SH-SY5Y (cell line): ENCODE measurements at regions not wholly inside any gene's neighbourhood (a gene's known extent, or its start where the extent isn't known, plus 50 kb on each side); places are given as distances from the start of the nearest gene placed in this dataset.

Experiments
- GATA2 ChIP-seq: IDR thresholded peaks from 2 replicates; pipeline ENCODE4 v1.6.1; 2011; ENCODE audit warnings: mild to moderate bottlenecking, low read depth, low read length
- GATA3 ChIP-seq: IDR thresholded peaks from 2 replicates; pipeline ENCODE4 v1.6.1; 2011; ENCODE audit warnings: low read depth, mild to moderate bottlenecking, low read length, moderate library complexity

DNA sequence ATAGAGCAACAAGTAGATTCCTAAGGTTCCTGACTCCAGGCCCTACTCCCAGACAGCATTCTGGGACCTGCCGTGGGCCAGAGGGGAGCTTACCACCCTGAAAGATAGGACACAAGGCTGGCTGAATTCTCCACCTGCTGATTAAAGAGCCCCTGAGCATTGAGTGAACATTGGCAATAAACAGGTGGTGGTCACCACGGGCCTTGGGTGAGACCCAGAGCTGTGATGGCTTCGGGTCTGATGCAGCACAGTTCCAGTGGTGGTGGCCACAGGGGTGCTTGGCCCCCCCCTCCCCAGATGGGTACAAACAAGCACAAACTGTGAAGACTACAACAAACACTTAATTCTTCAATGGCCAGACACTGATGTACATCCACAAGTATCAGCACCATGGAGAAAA is 444.6 kb downstream of the GASK1B start:
- TF ChIP-seq GATA3 = no peak
- no peak for TF ChIP-seq GATA2

DNA sequence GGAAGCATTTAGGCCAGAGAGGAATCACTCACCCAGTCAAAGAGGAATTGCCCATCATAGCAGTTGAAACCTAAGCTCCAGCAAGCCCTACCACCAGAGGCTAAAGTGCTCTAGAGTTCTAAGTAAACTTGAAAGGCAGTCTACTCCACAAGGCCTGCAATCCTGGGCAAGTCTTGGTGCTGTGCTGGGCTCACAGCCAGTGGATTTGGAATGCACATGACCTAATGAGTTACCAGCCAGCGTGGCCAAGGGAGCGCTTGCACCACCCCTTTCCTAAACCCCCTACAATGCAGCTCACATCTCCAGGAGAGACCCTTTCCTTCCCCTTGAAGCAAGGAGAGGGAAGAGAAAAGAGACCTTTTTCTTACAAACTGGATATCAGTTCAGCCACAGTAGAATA is 445.7 kb downstream of the GASK1B start:
- TF ChIP-seq GATA2 = no peak
- TF ChIP-seq GATA3 = no peak

DNA sequence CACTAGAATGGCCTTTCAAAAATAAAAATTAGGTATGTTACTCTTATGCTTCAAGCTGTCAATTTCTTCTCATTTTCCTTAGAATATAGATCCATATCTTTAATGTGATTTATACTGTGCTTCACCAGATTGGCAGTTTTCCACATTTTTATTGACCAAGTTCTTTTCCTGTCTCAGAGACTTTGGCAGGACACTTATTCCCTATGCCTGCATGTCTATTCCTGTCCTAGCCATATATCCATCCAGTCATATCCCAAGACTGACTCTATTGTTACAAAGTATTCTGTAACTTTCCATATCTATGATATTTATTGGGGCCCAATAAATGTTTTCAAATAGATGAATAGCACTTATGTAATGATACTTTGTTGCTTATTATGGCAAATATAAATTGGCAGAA is 450.7 kb downstream of the GASK1B start:
- TF ChIP-seq GATA2 = no peak
- TF ChIP-seq GATA3 = no peak

DNA sequence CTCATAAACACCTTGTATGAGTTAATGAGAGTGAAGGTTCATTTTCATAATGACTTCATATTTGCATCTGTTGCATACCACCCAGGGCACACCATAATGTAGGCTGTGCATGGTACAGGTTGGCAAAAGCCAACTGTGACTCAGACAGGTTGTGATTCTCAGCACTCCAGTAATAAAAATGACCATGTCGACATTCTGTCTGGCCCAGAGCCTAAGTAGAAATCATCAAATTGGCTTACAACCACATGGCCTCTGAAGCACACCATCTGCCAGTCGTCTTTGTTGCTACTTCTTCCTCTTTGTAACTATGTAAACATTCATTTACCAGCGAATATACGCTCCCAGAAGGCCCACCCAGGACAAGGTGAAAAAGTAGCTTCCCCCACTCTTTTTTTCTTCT is 459.5 kb downstream of the GASK1B start:
- no peak for TF ChIP-seq GATA2
- no peak for TF ChIP-seq GATA3

DNA sequence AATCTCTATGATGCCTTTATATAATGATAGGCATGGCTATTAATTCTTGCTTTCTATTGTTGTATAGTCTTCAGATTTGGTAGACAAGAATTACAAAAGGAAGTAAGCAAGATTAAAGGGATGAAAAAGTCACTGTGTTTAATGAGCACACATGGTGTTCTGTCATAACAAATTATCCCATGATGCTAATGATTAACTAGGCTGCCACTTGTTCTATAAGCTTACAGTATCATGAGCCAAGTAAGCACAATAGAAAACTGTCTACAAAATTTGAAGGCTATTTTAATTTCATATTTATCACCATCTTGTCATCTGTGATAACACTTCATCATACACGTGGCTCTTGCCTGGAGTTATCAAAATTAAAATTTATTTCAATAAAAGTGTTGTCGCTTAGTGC is 466.7 kb downstream of the GASK1B start:
- no peak for TF ChIP-seq GATA2
- no peak for TF ChIP-seq GATA3

DNA sequence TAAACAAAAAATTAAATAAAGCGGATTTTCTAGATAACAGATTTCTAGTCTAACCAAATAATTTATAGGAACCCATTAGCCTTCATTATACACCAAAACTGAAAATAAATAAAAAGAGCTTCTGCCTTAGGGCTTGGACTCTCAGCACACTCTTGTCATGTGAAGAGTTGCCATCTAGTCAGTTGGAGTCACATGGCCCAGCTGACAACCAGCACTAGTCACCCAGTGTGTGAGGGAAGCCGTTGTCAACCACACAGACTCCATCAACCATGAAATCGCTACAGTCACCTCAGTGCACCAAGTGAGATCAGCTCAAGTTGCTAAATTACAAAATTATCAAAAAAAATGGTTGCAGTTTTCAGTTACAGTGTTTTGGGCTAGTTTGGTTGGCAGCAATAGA is 470.0 kb downstream of the GASK1B start:
- no peak for TF ChIP-seq GATA2
- no peak for TF ChIP-seq GATA3

DNA sequence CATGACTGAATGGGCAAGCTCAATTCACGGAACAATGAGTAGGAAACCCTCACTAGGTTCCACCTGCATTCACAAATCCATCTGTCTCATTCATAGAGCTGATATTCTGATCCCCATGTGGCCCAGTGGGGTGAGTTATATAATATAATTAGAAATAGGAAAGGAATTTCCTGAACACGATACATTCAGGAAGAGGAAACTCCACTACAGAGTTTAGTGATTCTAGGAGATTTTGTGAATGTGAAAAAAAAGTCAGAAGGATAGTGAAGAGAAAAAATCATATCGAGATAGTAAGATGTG is 471.2 kb downstream of the GASK1B start:
- no peak for TF ChIP-seq GATA3
- no peak for TF ChIP-seq GATA2

DNA sequence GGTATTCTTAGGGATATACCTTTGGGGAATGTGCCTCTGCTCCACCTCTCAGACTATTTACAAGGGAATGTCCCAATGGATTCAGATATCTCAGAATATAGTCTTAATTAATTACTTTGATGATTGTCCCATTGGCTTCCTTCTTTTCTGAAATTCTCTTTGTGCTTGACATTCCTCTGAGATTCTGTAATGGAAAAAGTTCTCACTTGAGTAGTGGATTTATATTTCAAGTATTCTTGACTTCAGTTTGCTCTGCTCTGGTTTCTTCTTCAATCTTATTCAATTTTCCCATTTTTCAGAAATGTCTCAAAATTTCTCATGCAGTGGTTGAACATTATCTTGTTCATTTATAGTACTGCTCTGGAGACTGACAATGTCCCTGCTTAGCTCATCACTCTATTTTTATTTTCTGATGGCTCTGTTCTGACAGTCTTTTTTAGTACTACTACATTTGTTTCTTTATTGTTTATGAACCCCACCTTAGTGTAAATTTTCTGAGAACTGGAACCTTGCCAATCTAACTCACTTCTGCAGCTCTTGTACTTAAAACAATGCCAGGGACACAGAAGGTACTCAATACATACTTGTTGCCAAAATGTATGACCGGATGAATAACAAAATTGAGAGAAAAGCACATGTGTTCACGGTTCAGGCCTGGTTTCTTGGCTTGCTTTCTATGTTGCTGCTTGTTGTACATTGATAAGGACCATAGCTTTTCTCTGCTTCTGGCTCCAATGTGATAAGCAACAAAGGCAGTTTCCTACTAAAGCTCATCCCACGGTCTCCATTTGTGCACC is 471.7 kb downstream of the GASK1B start:
- TF ChIP-seq GATA2 (no peak), GATA3 (no peak)

DNA sequence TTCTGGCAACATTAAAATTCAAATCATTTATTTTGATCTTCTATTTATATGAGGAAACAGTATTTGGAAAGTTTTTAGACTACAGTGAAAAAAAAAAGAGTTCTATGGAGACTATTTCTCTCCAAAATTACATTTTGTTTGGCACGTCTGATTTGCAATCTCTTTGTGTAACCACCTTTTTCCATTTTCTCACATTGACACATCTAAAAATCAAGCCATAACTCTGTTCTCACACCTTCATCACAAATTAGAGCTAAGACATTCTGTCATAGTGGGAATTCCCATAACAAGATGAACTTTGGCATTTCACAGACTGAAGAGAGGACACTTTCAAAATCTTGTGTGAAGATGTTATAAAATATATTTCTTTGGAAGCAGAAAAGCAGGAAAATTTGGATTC is 468.9 kb downstream of the GRIA2 start:
- TF ChIP-seq GATA2 (no peak), GATA3 (no peak)

DNA sequence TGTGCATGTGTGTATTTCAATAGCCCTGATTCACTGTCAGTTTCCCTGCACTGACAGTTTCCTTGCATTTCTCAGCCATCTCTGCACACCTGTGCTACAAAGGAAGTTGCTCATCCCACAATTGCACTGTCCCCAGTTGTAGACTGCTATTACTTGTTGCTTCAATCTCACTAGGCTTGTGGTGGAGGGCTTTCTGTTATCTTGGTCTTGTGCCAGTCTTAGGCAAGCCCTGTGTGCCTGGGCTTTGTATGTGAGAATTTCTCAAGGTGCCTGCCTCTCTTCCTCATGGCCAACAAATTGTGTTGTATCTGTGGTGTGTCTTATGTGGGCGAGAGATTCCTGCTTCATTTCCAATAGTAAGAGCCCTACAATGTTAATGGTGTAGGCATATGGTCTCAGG is 467.4 kb downstream of the GRIA2 start:
- TF ChIP-seq GATA3 (no peak), GATA2 (no peak)

DNA sequence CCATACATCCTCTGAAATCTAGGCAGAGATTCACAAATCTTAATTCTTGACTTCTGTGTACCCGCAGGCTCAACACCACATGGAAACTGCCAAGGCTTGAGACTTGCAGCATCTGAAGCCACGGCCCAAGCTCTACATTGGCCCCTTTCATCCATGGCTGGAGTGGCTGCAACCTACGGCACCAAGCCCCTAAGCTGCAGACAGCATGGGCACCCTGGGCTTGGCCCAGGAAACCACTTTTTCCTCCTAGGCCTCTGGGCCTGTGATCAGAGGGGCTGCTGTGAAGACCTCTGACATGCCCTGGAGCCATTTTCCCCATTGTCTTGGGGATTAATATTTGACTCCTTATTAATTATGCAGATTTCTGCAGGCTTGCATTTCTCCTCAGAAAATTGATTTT is 457.9 kb downstream of the GRIA2 start:
- TF ChIP-seq GATA2 = no peak
- no peak for TF ChIP-seq GATA3

DNA sequence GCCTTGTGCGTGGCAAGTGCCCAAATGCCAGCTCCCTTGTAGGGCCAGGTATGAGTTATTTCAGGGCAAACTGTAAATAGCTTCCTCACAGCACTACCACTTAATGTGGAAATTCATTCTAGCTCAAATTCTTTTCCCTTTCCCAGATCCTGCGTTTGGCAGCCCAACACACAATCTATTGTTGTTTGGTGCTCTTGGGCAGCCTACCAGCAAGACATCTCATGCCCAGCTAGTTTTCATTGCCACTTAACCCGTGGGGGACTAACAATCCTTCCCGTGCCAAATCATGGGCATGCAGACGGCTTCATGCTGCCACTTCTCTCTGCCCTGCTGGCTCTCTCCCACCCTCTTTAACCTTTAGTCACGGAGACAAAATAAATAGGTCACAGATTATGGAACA is 454.2 kb downstream of the GRIA2 start:
- no peak for TF ChIP-seq GATA3
- no peak for TF ChIP-seq GATA2

DNA sequence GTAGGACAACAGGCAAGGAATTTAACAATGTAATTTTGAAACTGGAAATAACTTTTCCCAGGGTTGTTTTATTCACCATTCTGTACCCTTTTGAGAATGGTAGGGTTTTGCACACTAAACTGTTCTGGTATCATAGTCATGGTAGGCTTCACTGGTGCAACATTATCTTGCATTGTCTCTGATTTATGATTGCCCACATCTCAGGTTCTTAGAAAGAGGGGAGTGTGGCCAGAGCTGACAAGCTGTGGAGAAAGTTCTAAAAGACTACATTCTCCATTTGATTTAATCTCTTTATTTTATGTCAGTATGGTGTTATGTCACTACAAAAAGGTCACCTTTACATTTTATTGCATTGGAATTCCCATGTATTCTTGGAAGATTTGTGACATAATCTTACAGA is 447.3 kb downstream of the GRIA2 start:
- TF ChIP-seq GATA2 = no peak
- TF ChIP-seq GATA3 = no peak

DNA sequence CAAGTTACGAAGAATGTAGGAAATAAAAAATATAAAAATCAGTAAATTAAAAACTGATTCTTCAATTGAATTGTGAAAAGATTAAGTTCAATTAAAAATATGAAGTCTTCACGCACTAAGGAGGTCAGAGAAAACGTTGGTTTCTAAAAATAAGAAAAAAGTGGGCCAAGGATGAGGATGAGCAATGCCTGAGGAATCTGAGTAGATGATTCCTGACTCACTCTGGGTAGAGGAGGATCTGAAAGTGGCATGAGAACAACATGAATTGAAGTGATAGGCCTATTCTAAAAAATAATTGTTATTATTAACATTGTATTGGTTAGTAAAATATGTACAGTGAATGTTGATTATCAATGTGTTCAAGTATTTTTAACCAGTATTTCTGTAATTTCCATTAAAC is 444.2 kb downstream of the GRIA2 start:
- no peak for TF ChIP-seq GATA2
- no peak for TF ChIP-seq GATA3

DNA sequence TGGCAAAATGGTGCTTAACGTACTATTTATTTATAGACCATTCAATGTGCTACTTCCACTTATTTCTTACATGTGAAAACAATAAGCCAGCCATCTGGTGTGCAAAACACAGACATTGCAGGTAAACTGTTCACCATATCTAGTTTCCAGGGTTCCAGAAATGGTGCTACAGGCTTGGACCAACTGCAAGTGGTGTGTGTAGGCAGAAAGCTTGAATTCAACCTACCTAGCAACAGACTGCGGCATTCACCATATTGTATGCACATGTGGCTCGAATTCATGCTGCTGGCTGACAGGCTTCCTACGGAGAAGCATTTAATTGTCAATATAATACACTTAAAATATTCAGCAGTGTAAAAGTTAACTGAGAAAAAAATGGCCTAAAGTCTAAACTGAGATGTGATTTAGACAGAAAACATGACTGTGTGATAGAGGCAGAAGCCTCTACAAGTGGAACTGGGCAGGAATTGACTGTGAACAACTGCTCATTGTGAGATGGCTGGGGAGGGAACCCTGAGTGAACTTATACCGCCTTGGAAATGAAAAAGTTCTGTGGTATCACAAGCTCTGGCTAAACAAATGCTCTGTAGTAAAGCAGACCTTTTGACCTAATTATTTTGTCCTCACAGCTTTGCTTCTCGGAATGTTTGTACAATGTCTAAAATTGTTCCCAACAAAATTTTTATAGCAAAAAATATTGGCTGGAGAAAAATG is 434.7 kb downstream of the GRIA2 start:
- no peak for TF ChIP-seq GATA3

DNA sequence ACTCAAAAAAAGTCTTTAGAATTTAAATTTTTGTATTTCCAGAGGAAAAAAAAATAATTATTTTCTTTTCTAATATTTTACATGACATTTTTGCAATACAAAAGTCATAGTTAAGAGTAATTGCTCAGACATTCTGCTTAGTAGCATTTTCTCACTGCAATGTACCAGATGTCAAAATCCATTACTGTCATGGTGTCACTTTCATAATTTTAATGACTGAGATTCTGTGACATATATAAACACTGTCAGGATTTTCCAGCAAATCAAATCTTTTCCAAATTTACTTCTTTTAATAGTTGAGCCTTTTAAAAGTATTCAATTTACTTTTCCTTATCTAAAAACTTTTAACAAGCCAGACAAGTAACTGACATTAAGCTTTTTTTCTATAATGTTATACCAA is 422.7 kb downstream of the GRIA2 start:
- no peak for TF ChIP-seq GATA2
- TF ChIP-seq GATA3 = no peak

DNA sequence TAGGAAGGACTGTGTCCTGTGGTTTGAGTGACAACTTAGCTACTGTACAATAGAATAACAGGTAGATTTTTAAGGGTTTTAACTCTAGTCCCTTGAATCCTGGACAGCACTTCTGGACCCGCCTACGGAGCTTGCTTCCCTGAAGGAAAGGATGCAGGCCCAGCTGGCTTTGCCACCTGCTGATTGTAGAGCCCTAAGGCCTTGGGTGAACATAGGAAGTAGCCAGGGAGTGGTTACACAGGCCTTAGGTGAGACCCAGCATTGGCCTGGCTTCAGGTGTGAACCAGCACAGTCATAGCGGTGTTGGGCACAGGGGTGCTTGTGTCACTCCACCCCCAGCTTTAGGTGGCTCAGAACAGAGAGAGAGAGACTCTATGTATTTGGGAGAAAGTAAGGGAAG is 413.5 kb downstream of the GRIA2 start:
- TF ChIP-seq GATA2 = no peak
- TF ChIP-seq GATA3 = no peak
